ENCODE measurements at regions not wholly inside any gene's neighbourhood (a gene's known extent, or its start where the extent isn't known, plus 50 kb on each side); places are given as distances from the start of the nearest gene placed in this dataset.
"Not testable (repeated sequence)": the region's sequence is repeated elsewhere in the genome, so short reads cannot be mapped to it uniquely, and the experiment has no call there.

- DNase-seq (ENCODE audit: low read depth in 4 of 4, low spot score in 1 of 4), result no peak
Measured at GRCh38 chr4:170464614-170465197, 374.9 kb upstream of the AADAT start.

DNA sequence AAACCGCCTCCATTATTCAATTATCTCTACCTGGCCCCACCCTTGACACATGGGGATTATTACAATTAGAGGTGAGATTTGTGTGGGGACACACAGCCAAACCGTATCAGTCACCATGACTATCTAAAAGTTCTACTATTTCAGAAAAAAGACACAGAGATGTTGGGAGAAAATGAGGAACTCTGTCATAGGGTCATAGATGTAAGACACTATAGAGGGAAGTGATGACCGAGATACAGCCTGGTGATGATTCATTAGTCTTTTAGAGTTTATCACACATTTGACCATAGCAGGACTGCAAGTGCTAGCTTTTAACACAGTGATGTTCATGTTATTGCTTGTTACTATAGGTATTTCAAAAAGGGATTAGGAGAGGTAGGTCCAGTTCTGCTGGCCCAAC lies 357.0 kb upstream of the AADAT start:
- DNase-seq (ENCODE audit: low read depth in 4 of 4, low spot score in 1 of 4), result no peak

DNA sequence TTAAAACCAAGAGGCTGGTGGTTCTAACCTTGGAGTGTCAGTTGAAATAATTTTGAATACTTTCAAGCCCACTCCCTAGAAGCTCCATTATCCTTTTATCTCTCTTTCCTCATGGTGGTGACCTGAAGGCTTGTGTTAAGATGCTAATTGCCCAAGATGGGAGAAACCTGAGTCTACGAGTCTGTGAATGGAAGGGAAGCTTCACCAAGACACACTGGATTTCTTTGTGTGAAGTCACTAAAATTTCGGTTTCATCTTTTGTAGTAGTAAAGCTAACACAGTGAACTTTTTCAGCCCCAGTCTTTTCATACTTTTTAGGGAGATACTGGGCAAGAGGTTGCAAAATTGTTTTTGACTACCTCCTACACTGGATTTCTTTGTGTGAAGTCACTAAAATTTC lies 351.4 kb upstream of the AADAT start:
- not testable (repeated sequence) for DNase-seq (ENCODE audit: low read depth in 4 of 4, low spot score in 1 of 4)

DNA sequence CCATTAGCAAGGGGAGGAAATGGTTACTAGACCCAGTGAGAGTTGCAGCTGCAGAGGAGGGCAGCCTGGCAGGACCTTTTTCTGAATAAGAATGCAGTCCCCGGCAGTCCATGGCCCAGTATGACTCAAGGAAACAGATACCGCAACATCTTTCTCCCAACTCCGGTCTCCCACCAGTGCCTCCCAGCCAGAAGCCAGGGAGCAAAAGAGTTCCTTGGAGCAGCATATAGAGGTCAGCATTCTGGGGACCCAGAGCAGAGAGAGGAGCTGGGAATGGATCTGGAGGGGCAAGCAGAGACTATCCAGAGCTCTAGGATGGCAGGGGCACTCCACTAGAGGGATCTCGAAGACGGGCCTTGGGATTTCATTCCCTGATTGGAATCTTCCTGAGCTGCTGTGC lies 339.2 kb upstream of the AADAT start:
- no peak for DNase-seq (ENCODE audit: low read depth in 4 of 4, low spot score in 1 of 4)

DNA sequence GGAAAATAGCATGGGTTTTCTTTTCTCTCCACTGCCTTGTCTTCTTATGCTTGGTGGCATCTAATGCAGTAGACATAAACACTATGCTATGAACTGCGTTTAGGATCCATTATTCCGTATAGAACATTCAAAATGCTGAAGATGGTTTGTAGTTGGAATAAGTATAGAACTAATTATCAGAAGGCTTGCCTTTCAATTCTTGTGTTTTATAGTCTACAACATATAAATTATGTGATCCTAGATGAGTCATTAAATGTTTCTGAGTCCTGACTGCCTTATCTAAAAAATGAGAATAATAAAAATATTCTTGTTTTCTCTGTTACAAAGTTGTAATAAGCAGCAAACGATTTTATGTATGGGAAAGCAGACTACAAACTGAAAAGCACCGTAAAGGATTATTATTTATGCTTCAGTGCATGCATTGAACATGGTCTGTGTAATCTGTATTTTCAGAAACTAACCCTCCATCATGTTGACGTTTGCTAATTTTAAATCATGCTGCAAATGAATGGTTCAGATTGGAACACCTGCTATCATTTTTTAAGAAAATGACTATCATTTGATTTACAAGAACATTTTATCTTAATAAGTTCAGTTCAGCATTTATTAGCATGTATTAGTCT lies 335.9 kb upstream of the AADAT start:
- DNase-seq (ENCODE audit: low read depth in 4 of 4, low spot score in 1 of 4), result no peak

- no peak for DNase-seq (ENCODE audit: low read depth in 4 of 4, low spot score in 1 of 4)
Measured at GRCh38 chr4:170425040-170425439, 335.3 kb upstream of the AADAT start.

DNA sequence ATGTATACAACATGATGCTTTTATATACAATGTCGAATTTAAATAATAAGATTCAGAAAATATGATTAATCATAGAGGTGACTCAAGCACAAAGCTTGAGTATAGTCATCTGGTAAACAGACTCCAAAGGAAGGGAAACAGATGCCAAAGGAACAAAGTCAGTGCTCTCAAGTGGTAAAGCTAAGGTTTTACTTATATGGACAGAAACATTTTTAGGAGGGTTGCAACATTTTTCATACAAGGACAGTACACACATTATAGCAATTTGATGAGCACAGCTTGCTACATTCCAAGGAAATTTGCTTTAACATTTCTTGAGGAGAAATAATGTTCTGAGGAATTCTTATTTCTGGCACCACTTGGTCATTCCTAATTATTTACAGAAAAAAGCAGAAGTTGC lies 333.4 kb upstream of the AADAT start:
- no peak for DNase-seq (ENCODE audit: low read depth in 4 of 4, low spot score in 1 of 4)

GRCh38 chr4:170420255-170420693 lies 330.5 kb upstream of the AADAT start:
- DNase-seq (ENCODE audit: low read depth in 4 of 4, low spot score in 1 of 4), result no peak

DNA sequence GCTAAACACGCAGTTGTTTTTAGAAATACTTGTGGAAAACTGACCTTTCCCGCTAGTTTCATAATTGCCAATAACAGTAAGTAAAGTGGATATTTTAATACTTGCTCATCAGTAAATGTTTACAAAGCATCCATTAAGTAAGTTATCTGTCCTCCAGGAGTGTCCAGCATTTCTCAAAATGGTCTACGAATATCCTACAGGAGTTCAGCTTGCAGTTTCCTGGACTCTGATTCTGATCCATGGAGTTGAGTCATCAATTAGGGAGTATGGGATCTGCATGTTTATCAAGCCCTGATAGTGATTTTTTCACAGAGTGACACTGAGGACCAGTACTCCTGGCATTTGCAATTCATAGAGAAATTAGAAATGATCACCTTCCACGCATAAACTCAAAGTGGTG lies 325.2 kb upstream of the AADAT start:
- no peak for DNase-seq (ENCODE audit: low read depth in 4 of 4, low spot score in 1 of 4)

- DNase-seq (ENCODE audit: low read depth in 4 of 4, low spot score in 1 of 4), result no peak
Measured at GRCh38 chr4:170414360-170414759, 324.6 kb upstream of the AADAT start.

GRCh38 chr4:170413951-170414350 lies 324.2 kb upstream of the AADAT start:
- DNase-seq (ENCODE audit: low read depth in 4 of 4, low spot score in 1 of 4), result no peak

- DNase-seq (ENCODE audit: low read depth in 4 of 4, low spot score in 1 of 4), result no peak
Measured at GRCh38 chr4:170400361-170400760, 310.6 kb upstream of the AADAT start.

GRCh38 chr4:170399581-170400293 lies 310.0 kb upstream of the AADAT start:
- DNase-seq (ENCODE audit: low read depth in 4 of 4, low spot score in 1 of 4), result no peak

DNA sequence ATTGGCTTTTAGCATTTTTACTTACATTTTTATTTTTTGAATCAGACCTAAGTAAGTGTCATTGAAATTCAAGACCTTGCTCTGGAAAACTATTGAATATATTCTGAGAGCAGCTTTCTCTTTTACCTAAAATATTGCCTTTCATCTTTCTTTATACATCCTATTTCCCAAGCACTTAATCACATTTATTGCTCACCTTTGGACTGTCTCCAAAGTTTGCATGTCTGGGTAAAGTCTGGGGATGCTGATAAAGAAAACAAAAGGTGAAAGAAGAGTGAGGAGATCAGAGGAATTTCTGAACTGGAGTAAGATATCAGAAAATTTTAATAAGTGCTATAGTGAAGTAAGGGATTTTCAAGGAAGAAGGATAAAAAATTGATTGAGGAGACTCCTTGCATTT lies 308.5 kb upstream of the AADAT start:
- no peak for DNase-seq (ENCODE audit: low read depth in 4 of 4, low spot score in 1 of 4)

GRCh38 chr4:170395773-170396172 lies 306.0 kb upstream of the AADAT start:
- DNase-seq (ENCODE audit: low read depth in 4 of 4, low spot score in 1 of 4), result no peak

DNA sequence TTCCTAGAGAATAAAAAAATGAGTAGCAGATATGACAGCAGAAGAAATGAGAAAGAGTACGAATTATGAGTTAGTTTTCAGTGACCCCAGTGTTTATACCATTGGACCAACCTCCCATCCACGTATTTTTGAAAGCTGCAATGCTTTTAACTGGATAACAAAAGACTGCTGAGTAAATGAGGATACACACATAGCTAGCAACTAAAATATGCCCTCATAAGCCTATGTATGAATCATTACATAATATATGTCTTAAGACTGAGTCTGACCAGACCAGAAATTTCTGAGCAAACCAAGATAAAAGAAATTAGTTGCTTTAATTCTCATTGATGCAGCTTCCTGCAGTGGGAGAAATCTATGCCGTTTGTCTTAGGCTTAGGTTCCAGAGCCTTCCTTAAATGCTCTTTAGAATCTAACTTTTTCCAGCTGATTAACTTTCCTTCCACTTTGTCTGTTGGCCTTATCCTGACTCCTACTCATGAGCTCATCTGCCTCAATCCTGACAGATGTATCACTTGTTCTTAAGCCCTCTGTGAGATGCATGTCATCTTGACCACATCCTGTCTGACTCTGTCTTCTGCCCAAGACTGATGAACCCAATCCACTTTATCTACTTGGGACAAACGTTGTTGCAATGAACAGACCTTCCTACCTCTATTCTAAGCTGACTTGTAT lies 301.4 kb upstream of the AADAT start:
- no peak for DNase-seq (ENCODE audit: low read depth in 4 of 4, low spot score in 1 of 4)

- DNase-seq (ENCODE audit: low read depth in 4 of 4, low spot score in 1 of 4), result no peak
Measured at GRCh38 chr4:170389411-170389810, 299.7 kb upstream of the AADAT start.

- no peak for DNase-seq (ENCODE audit: low read depth in 4 of 4, low spot score in 1 of 4)
Measured at GRCh38 chr4:170388255-170388654, 298.5 kb upstream of the AADAT start.

- no peak for DNase-seq (ENCODE audit: low read depth in 4 of 4, low spot score in 1 of 4)
Measured at GRCh38 chr4:170386971-170387370, 297.2 kb upstream of the AADAT start.

DNA sequence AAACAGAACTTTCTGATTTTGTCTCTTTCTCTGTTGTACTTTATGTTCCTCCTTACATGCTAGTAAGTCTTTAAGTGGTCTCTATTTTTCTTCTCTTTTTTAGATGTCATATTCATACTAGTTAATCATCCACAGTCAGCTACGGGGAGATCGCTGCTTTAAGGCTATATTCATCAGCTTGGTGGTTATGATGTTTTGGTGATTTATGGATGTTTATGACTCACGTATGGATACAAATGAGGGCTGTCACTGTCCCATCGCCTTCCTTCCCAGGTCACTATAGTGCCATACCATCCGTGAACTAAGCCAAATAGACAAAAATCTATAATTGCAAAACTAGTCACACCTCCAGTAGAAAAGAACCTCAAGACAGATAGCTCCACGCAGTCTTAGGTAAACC lies 296.8 kb upstream of the AADAT start:
- no peak for DNase-seq (ENCODE audit: low read depth in 4 of 4, low spot score in 1 of 4)

GRCh38 chr4:170374770-170375169 lies 285.0 kb upstream of the AADAT start:
- no peak for DNase-seq (ENCODE audit: low read depth in 4 of 4, low spot score in 1 of 4)

GRCh38 chr4:170348945-170349344 lies 259.2 kb upstream of the AADAT start:
- DNase-seq (ENCODE audit: low read depth in 4 of 4, low spot score in 1 of 4), result no peak

Measured in stimulated activated CD4-positive, alpha-beta T cell treated with anti-CD3 and anti-CD28 coated beads, Interleukin-1b, Interleukin-23, amount 100 ng/mL, for 24 hours (primary cell).